SJSA1 (cell line): ENCODE measurements at regions not wholly inside any gene's neighbourhood (a gene's known extent, or its start where the extent isn't known, plus 50 kb on each side); places are given as distances from the start of the nearest gene placed in this dataset.
A peak's percentile ranks its signal among the peaks of the same experiment; 100 is the strongest.
"Not testable (repeated sequence)": the region's sequence is repeated elsewhere in the genome, so short reads cannot be mapped to it uniquely, and the experiment has no call there.

Source experiments
- DNase-seq, 2 experiments: peaks; one replicate each; pipeline ENCODE4 v3.0.0-alpha.2; 2015 to 2020; ENCODE audit warnings: low spot score in 2 of 2, low read depth in 1 of 2
- H3K27ac ChIP-seq: fragments of 250-450 bp; sonication (Bioruptor Pico); 2 replicates; pipeline ENCODE4 v1.5.1; 2020; ENCODE audit warnings: mild to moderate bottlenecking, moderate library complexity
- H3K27me3 ChIP-seq: fragments of 250-450 bp; sonication (Bioruptor Pico); replicated peaks from 2 replicates; pipeline ENCODE4 v1.5.1; 2020; ENCODE audit warnings: mild to moderate bottlenecking, moderate library complexity
- H3K36me3 ChIP-seq: fragments of 250-450 bp; sonication (Bioruptor Pico); 2 replicates; pipeline ENCODE4 v1.5.1; 2020; ENCODE audit warnings: mild to moderate bottlenecking
- H3K4me1 ChIP-seq: fragments of 250-450 bp; sonication (Bioruptor Pico); replicated peaks from 2 replicates; pipeline ENCODE4 v1.6.1; 2021; ENCODE audit warnings: mild to moderate bottlenecking
- H3K4me3 ChIP-seq: fragments of 250-450 bp; sonication (Bioruptor Pico); 2 replicates; pipeline ENCODE4 v1.5.1; 2020; ENCODE audit warnings: mild to moderate bottlenecking
- H3K9me3 ChIP-seq: fragments of 250-450 bp; sonication (Bioruptor Pico); replicated peaks from 2 replicates; pipeline ENCODE4 v1.5.1; 2020; ENCODE audit warnings: mild to moderate bottlenecking

DNA sequence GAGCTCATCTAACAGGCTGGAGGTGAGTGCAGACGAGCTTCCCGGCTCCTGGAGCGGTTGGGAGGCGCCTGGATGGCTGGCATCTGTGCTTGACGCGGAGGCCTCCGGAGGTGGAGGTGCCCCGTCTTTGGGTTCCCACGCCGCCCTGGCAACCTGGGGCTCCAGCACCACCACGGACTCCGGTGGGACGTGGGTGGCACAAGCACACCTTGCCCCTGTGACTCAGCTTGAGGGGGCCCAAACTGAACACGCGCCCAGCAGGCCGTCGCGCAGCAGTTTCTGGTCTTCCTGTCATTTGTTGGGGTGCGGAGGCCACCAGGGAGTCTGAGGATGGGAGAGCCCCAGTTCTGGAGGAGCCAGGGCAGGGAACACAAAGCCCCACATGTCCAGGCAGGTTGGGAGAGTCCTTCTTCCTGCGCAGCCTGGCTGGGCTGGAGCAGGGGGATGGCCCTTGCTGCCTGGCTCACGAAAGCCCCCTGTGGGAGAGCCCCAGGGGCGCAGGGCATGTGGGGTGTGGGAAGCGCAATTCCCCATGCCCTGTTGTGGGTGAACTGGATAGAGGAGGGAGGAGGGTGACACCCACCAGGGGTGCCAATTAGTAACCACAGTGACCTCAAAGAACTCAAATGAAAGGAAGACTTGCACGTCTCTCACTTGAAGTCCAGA is 1378.6 kb upstream of the DEFB115 start:
- Histone ChIP-seq H3K27me3 (no peaks in the 10 kb centered on the region), H3K27ac (no peak overlapping the region), H3K4me3 (no peak overlapping the region), H3K4me1 (no peaks in the 10 kb centered on the region), H3K9me3 (no peaks in the 10 kb centered on the region), H3K36me3 (no peaks in the 10 kb centered on the region)
- DNase-seq: peak in 1 of 2 experiments; percentile 49

- H3K36me3 ChIP-seq, H3K4me1 ChIP-seq, DNase-seq, H3K27me3 ChIP-seq, H3K4me3 ChIP-seq, H3K9me3 ChIP-seq, H3K27ac ChIP-seq: not testable (repeated sequence)
Observed at GRCh38 chr20:29881107-29881506, 1376.4 kb upstream of the DEFB115 start.

DNA sequence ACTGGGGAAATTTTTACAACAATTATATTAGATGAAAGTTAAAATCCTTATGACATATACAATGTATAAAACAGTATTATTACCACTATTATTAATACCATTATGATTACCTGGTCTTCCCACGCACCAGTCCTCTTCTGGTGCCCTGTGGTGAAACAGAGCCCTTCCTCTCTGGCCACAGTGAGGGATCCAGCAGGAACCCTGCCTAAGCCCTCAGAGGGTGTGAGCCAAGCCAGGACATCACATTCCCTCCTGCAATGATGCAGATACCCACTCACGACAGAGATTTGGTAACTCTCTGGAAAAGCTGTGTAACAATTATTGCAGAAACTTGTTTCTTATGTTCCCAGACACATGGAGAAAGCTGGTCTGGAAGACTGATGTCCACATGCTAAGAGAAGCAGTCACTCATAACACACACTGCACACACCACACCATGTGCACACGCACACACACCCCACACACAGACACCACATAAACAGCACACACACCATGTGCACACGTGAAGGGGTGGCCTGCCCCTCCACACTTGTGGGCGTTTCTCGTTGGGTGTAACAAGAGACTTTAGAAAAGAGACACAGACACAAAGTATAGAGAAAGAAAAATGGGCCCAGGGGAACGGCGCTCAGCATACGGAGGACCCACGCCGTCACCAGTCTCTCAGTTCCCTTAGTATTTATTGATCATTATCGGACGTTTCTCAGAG is 1373.8 kb upstream of the DEFB115 start:
- peak in 1 of 2 experiments; percentile 40 for DNase-seq
- not testable (repeated sequence) for H3K27me3 ChIP-seq, H3K27ac ChIP-seq, H3K4me1 ChIP-seq, H3K36me3 ChIP-seq, H3K9me3 ChIP-seq, H3K4me3 ChIP-seq

- H3K27ac ChIP-seq, H3K4me1 ChIP-seq: not testable (repeated sequence)
- DNase-seq: peak in 1 of 2 experiments; percentile 41
Observed at GRCh38 chr20:29884322-29884721, 1373.1 kb upstream of the DEFB115 start.

DNA sequence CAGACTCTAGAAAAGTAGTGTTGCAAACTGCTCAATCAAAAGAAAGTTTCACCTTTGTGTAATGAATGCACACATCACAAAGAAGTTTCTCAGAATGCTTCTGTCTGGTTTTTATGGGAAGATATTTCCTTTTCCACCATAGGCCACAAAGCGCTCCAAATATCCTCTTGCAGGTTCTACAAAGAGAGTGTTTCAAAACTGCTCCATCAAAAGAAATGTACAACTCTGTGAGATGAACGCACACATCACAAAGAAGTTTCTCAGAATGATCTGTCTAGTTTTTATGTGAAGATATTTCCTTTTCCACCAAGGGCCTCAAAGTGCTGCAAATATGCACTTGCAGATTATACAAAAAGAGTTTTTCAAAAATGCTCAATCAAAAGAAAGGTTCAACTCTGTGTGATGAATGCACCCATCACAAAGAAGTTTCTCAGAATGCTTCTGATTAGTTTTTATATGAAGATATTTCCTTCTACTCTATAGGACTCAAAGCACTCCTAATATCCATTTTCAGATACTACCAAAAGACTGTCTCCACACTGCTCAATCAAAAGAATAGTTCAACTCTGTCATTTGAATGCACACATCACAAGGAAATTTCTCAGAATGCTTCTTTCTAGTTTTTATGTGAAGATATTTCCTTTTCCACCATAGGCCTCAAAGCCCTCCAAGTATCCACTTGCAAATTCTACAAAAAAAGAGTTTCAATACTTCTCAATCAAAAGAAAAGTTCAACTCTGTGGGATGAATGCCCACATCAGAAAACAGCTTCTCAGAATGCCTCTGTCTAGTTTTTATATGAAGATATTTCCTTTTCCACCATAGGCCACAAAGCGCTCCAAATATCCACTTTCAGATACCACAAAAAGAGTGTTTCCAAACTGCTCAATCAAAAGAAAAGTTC is 1371.9 kb upstream of the DEFB115 start:
- not testable (repeated sequence) for H3K27ac ChIP-seq, H3K9me3 ChIP-seq, H3K36me3 ChIP-seq, H3K27me3 ChIP-seq, H3K4me3 ChIP-seq, DNase-seq, H3K4me1 ChIP-seq

More at GRCh38 chr20:29884322-29884721, 1373.1 kb upstream of the DEFB115 start:
- not testable (repeated sequence) for H3K36me3 ChIP-seq, H3K9me3 ChIP-seq, H3K4me3 ChIP-seq, H3K27me3 ChIP-seq

DNA sequence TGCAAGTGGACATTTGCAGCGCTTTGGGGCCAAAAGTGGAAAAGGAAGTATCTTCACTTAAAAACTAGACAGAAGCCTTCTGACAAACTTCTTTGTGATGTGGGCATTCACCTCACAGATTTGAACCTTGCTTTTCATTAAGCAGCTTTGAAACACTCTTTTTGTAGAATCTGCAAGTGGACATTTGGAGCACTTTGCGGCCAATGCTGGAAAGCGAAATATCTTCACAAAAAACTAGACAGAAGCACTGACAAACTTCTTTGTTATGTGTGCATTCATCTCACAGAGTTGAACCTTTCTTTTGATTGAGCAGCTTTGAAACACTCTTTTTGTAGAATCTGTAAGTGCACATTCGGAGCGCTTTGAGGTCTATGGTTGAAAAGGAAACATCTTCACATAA is 1365.9 kb upstream of the DEFB115 start:
- DNase-seq, H3K9me3 ChIP-seq, H3K27ac ChIP-seq, H3K27me3 ChIP-seq, H3K36me3 ChIP-seq, H3K4me3 ChIP-seq, H3K4me1 ChIP-seq: not testable (repeated sequence)
